NCI-H2081 treated with DMSO at 0.1 percent for 48 hours (cell line): ENCODE measurements at regions not wholly inside any gene's neighbourhood (a gene's known extent, or its start where the extent isn't known, plus 50 kb on each side); places are given as distances from the start of the nearest gene placed in this dataset.
A peak's percentile ranks its signal among the peaks of the same experiment; 100 is the strongest.
"Not testable (repeated sequence)": the region's sequence is repeated elsewhere in the genome, so short reads cannot be mapped to it uniquely, and the experiment has no call there.

Experiments used
- DNase-seq: peaks from one replicate; lab custom pipeline; 2025; lab: John Stamatoyannopoulos, UW

DNA sequence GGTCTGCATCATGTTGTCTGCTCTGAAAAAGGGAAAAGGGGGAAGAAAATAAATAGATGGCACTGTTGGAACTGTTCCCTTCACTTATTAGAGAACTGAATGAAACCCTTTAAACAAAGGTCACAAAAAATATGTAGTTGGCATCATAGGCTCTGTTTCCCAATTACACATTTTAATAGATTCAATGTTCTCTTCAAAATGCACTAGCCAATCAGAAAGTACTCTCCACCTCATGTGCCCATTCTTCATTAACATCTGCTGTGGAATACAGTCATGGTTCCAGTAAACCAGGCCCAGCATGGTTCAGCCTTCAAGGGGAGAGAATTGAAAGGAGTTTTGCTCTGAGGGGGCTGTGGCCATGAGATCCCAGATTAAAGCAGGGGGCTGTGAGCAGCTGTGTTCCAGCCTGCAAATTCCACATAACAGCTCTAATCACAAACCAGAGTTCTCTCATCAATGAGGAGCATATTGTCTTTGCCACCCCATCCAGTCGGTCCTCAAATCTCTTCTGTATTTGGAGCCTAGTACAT lies 165.9 kb upstream of the CREB1 start:
- DNase-seq: no peak

DNA sequence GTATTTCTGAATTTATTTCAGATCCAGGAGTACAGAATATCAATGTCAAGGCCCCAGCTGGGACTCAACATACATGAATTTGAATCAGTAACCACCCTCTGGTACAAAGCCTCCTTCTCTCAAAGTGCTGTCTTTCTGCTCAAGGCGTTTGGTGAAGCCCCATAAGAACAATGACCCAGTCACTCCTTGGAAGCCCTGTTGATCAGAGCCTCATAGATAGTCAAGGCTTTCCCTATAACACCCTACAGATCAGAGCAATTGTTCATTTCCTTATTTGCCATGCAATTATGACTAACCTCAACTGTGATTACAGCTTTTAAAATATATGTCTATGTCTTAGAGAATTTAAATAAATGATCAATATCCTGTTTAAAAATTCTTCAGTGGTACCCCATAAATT lies 159.1 kb upstream of the CREB1 start:
- no peak for DNase-seq

DNA sequence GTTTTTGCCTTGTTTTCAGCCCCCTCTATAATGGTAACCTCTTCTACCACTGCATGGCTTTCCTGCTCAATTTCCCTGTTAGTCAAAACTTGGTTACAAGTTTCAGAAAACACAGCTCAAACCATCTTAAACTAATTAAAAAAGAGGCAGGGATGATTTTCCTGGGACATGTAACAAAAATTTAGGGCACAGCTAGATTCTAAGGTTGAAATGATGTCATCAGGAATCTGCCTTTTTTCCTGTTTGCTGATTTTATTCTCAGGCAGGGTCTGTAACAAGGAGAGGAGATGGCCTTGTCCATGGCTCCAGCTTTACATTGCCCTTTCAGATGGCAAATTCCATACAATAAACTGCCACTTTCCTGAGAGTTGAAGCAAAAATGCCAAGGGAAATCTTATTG lies 157.9 kb upstream of the CREB1 start:
- no peak for DNase-seq

DNA sequence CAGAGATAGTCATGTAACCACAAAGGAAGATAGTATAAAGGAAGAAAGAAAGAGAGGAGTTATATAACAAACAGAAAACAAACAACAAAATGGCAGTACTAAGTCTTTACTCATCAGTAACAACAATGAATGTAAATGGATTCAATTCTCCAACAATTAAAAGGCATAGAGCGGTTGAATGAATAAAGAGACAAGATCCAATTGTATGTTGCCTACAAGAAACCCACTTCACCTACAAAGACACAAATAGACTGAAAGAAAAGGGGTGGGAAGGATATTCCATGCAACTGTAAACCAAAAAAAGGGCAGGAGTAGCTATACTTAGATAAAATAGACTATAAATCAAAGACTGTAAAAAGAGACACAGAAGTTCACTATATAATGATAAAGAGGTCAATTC lies 157.3 kb upstream of the CREB1 start:
- DNase-seq: no peak

DNA sequence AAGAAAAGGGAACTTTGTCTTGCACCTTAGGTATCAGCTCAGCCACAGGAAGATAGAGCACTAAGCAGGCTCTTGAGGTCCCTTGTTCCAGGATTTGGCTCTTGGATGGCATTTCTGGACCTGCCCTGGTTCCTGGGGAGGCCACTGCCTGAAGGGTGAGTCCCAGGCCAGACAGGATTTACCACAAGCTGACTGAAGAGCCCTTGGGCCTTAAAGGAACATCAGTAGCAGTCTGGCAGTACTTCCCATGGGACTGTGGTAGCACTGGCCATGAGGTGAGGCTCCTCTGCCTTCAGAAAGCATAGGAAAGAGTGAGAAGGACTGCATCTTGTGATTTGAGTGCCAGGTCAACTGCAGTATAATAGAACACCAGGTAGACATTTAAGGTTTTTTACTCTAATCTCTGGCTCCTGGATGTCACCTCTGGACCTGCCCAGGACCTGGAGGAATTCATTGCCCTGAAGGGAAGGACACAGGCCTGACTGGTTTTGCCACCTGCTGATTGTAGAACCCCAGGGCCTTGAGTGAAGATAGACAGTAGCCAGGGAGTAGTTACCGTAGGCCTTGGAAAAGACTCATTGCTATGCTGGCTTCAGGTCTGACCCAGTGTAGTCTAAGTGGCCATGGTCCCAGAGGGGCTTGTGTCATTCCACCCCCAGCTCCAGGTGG lies 154.4 kb upstream of the CREB1 start:
- DNase-seq: no peak

DNA sequence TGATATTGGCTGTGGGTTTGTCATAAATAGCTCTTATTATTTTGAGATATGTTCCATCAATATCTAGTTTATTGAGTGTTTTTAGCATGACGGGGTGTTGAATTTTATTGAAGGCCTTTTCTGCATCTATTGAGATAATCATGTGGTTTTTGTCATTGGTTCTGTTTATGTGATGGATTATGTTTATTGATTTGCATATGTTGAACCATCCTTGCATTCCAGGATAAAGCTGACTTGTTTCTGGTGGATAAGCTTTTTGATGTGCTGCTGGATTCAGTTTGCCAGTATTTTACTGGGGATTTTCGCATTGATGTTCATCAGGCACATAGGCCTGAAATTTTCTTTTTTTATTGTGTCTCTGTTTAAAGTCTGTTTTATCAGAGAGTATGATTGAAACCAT lies 151.1 kb upstream of the CREB1 start:
- DNase-seq: not testable (repeated sequence)

DNA sequence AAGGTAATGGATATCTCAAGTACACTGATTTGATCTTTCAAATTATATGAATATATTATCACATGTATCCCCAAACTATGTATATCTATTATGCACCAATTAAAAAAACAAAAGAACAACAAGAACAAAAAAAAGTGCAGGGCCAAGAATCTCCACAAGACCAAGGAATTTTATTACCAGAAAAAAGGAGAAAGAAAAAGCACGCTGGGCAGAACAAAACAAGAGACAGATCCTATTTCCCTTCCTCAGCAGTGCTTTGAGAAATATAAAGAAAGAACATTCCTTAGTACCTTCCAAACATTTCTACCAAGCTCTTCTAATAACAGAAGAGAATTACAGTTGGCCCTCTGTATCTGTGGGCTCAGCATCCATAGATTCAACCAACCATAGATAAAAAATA lies 144.7 kb upstream of the CREB1 start:
- DNase-seq: no peak

DNA sequence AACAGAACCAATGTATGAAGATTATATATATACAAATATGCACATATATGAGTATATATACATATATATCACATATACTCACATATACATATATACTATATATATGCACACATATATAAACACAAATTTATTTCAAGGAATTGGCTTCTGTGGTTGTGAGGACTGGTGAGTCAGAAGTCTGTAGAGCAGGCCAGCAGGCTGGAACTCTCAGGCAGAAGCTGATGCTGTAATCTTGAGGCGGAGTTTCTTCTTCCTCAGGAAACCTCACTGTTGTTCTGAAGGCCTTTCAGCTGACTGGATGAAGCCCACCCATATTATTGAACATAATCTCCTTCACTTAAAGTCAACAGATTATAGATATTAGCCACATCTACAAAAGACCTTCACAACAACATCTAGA lies 143.9 kb upstream of the CREB1 start:
- DNase-seq: no peak

DNA sequence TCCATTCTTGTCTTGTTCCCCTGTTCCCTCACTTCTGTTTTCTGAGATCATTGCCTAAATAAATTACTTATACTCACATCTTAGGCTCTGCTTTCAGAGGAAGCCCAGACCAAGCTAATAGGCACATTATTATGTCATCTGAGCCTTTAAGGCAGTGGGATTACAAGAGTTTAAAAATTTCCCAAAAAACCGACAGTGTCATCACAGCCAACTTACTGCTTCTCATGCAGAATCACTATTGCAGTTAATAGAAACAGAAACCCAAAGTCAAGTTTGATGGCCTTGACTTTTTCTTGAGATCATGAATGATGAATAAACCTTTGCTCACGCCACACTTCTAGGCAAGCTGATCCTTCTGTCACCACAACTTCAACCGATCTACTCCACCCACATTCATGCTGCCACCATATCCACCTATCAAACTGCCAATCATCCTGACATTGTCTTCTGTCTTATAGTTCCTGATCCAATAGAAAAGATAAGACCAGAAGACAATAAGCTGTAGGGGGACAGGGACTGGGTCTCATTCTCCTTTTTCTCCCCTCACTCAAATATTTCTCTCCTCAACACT lies 142.7 kb upstream of the CREB1 start:
- no peak for DNase-seq

DNA sequence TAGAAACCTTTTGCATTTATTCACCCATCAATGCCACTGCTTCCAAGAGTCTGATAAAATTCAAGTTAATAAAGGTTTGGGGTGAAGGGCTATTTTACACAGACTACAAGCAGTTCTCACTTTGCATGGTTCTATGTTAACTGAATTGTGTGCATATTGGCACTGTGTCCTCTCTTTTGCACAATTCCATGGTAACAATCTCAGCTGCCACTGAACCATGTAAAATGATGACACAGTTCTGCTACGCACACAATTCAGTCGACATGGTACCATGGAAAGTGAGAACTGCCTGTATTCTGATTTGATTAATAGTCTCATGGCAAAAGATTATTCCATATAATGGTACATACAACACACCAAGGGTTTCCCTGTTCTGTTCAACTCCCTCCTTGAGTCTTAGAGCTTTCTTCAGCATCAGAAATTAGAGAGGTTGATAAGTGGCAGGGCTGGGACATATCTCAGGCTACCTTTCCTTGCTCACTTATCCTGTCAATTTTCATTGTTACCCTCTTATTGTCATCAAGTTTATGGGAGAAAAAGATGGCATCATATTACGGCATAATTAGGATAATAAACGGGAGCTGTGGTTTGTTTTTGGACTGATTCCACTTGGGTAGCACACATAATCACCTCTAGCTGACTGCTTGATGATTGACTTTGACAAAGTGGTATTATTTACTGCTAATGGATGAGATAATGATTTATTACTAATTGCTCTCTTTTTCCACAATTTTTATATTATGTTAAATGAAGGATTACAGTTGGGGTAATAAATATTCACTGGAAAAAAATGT lies 139.3 kb upstream of the CREB1 start:
- peak; percentile 49 for DNase-seq

DNA sequence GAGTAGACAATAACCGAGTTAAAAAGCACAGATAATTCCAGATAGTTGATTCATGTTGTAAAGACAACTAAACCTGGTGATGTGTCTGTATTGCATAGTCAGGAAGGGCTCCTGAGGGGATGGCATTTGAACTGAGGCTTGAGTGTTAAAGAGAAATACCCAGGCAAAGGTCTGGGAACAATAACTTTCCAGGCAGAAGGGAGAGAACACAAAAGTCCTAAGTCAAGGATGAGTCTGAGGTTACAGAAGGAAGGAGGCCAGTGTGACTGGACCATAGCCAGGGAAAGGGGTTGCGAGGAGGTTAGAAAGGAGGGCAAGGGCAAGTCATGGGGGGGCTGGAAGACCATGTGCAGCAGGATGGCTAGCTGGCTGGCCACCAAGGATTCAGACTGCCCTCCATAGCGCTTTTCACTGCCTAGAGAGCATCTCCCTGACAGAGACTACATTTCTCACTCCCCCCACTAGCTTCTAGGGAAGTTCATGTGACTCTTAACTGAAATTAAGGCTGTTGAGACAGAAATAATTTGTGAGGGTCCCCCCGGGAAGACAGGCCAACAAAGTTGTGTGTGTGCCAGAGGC lies 135.5 kb upstream of the CREB1 start:
- no peak for DNase-seq

DNA sequence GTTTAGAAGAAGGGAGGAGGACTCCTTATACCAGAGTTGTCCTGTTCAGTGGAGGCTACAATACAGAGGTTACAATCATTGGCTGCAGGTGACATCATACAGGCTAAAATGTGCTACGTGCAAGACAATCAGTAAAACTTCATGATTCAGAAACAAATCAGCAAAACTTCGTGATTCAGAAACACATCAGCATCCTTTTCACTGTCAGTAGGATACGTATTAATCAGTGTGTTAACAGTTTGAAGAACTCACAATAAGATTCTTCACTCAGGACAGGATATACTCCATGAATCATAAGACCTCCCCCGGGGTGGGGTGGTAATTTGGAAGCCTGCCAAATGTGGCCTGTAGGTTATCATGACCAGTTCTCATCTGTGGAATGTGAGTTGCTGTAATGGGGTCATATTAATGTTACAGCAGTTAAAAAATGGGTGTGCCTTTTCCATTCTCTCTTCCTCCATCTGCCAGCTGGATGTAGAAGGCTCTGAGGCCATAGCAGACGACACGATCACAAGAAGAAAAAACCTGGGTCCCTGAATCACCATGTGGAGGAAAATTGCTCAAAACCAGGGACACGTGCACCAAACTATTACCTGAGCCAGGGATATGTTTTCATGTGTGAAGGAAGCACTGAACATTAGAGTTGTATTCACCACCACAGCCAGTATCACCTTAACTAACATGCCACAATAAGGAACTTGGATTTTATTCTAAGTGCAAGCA lies 134.8 kb upstream of the CREB1 start:
- DNase-seq: no peak

DNA sequence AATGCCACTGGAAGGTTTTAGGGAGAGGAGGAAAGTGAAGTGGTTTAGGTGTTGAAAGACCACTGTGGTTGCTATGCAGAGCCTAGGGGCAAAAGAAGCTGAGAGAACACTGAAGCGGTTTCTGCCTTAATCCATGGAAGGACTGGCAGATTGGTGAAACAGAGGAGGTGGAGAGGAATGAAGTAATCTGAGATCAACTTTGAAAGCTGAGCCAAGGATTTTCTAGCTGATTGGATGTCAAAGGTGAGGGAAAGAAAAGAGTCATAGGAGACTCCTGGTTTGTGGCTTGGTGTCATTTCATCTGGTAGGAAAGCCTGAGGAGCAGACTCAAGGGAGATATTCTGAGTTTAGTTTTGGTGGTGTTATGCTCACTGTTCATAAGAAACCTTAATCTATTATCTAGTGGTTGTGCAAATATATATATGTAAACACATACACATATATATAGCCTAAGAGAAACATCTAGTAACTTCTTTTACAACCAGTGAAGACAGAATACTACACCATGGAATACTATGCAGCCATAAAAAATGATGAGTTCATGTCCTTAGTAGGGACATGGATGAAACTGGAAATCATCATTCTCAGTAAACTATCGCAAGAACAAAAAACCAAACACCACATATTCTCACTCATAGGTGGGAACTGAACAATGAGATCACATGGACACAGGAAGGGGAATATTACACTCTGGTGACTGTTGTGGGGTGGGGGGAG lies 134.1 kb upstream of the CREB1 start:
- DNase-seq: no peak

DNA sequence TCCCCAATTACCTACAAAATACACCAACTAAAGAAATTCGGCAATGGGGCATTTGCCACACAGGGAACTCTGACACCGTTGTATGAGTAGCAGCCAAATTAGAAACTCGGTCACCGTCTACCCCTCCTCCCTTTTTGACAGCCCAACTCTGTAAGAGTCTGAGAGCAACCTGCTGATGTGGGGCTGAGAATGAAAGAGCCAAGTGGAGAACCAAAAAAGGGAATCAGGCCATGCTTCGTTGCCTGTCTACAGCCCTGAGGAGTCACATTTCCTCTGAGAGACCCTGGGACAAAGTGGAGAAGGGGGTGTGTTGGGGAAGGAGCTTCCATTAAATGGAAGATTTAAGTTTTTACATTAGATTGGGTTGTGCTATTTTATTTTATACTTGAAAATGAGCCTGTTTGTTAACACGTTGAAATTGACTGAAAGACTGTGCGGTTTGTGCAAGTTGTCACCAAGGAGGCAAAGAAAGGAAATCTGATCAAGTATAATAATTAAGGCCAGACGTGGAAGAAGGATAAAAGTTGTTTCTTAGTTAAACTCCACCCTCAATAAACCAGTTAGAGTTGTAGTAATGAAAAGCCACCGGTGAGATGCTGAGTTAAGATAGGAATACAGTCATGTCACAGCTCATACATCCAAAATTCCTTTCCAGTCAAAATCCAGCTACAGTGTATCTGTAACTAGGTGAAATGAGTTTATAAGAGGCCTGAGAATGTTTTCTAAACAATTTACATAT lies 131.7 kb upstream of the CREB1 start:
- no peak for DNase-seq

DNA sequence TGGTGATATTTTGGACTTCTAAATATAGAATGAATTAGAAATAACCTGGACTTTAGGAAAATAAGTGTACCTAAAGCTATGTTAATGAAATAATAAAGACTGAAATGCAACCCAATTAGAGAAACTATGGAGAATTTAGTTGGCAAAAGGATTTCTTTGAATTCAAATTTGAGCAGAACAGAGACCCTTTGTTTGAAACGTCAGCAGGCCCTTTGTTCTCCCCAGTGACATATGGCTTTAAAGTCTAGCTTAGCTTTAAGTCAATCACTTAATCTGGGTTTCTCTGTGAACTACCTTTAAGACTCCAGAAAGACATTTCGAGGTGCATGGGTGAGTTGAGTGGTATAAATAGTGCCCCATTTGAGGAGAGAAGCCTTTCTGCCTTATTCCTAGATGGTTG lies 130.5 kb upstream of the CREB1 start:
- DNase-seq: no peak

DNA sequence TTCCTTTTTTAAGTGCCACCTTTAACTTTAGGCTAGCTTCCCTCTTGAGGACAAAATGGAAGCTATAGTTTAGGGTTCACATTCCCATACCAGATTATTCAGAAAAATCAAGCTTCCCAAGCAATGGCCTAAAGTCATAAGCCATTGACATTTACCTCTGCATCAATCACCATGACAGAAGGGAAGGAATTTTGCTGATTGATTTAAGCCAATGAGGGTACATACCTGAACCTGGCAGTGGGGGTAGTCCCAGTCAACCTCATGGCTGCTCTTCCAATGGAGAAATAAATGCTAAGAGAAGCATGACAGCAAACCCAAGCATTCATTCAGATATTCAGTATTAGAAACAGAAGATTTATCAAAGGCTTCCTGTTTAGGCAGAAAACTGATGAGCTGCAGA lies 128.4 kb upstream of the CREB1 start:
- DNase-seq: no peak

DNA sequence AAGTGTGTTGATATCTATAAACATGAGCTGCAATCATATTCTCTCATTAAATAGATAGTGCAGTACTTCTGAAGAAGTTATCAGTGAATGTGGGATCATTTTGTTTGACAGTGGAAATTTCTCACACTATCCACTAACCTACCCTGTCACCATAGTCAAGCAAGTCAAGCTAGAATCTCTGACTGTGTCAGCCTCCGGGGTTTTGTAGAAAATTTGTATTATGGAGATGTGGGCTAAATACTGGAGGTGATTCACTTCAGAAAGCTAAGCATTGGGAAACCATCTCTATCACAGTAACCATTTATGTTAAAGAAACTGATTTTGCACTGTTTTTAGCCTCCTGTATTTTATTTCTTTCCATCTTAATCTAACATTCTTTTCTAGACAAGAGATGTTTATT lies 126.6 kb upstream of the CREB1 start:
- no peak for DNase-seq

DNA sequence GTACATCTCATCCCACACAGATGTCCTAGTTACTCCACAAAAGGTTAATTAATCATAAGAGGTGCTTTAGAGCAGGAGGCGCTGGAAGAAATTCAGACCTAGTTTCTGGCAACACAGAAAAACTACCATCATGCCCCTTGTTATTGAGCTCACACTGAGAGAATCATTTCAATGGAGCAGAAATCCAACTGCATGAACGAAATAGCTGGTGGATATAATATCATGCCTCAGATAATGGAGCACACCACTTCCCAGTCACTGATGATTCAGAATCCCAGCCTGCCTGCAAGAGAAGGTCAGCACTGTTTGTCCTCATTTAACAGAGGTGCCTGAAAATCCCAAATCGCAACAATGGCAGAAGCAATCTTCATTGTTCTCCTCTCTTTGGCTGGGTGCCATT lies 125.8 kb upstream of the CREB1 start:
- DNase-seq: peak; percentile 67

DNA sequence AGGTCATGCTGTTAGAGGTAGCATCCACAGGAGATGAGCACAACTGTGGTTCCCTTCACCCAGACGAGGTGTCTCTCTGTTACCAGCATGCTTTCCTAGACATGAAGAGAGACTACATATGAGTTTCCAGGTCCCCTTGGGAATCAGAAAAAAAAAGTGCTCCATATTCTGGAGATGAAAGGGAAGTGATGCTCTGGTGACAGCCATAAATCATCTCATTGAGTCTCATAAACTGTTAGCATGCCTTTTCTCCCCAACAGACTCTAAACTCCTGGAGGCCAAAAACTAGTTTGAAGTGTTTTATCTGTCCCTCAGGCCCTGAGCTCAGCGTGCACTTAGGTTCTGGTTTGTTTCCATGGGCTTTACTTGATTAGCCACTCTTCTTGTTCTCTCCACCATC lies 124.6 kb upstream of the CREB1 start:
- DNase-seq: no peak

DNA sequence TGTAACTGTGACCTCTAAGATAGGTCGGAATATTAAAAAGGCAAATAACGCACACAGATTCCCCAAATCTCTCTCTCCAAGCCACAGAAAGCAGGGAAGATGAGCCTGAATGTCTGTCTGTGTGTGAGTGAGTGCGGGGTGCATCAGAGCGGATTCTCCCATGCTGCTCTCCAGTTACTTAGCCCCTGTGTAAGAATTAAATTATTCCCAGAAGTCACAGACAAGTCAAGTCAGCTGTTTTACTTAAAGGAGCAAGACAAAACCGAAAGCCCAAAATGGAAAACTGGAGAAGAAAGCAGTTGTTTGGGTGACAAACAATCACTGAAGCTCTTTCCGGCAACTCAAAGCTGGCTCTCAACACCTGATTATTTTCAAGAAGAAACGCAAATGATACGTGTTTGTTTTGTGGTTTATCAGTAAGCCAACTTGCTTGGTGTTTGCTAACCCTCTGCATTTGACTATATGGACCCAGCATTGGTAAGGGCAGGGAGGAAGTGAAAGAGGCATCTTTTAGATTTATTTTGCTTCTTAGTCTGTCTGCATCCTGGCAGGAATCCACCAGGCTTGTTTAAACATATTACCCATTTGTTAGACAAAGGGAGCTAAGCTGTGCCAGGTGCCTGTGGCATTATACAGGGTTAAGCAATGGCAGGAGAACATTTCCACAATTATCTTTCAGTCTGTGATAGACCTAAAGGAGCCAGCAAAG lies 121.5 kb upstream of the CREB1 start:
- peak; percentile 98 for DNase-seq
